Mesenchymal stem cell (in vitro differentiated cells and primary cell): ENCODE measurements at regions not wholly inside any gene's neighbourhood (a gene's known extent, or its start where the extent isn't known, plus 50 kb on each side); places are given as distances from the start of the nearest gene placed in this dataset.
"Not testable (repeated sequence)": the region's sequence is repeated elsewhere in the genome, so short reads cannot be mapped to it uniquely, and the experiment has no call there.

Source experiments
- DNase-seq: peaks from one replicate; pipeline ENCODE4 v3.0.0-alpha.2; 2013
- H2AFZ ChIP-seq: one replicate; pipeline ENCODE4 v1.6.1; 2013; ENCODE audit warnings: low read depth, mild to moderate bottlenecking, control low read depth, inconsistent platforms, low read length, moderate library complexity
- H2AK5ac ChIP-seq: 2 replicates; pipeline ENCODE4 v1.6.1; 2013; ENCODE audit warnings: low read length, moderate library complexity, mild to moderate bottlenecking, inconsistent platforms; ENCODE audit not compliant: severe bottlenecking
- H2BK120ac ChIP-seq: one replicate; pipeline ENCODE4 v1.6.1; 2013; ENCODE audit warnings: low read depth, mild to moderate bottlenecking, inconsistent platforms, low read length, moderate library complexity
- H2BK12ac ChIP-seq, 2 experiments: one replicate each; pipeline ENCODE4 v1.6.1; 2013; ENCODE audit warnings: inconsistent platforms in 2 of 2, low read length in 2 of 2, mild to moderate bottlenecking in 2 of 2, moderate library complexity in 2 of 2, control low read depth in 1 of 2
- H2BK15ac ChIP-seq: one replicate; pipeline ENCODE4 v1.6.1; 2013; ENCODE audit warnings: mild to moderate bottlenecking, low read depth, inconsistent platforms; ENCODE audit not compliant: poor library complexity, severe bottlenecking
- H2BK5ac ChIP-seq: 2 replicates; pipeline ENCODE4 v1.6.1; 2013; ENCODE audit warnings: low read depth, mild to moderate bottlenecking, low read length, control low read depth, inconsistent platforms; ENCODE audit not compliant: poor library complexity, severe bottlenecking
- H3K14ac ChIP-seq, 2 experiments: one replicate each; pipeline ENCODE4 v1.6.1; 2013; ENCODE audit warnings: inconsistent platforms in 2 of 2, low read length in 2 of 2, control low read depth in 1 of 2, mild to moderate bottlenecking in 1 of 2, moderate library complexity in 1 of 2
- H3K18ac ChIP-seq, 2 experiments: one replicate each; pipeline ENCODE4 v1.6.1; 2013; ENCODE audit warnings: inconsistent platforms in 2 of 2, low read length in 2 of 2, control low read depth in 1 of 2, low read depth in 1 of 2, mild to moderate bottlenecking in 1 of 2
- H3K23ac ChIP-seq, 2 experiments: one replicate each; pipeline ENCODE4 v1.6.1; 2013; ENCODE audit warnings: inconsistent platforms in 2 of 2, low read length in 2 of 2, mild to moderate bottlenecking in 2 of 2, moderate library complexity in 2 of 2, control low read depth in 1 of 2
- H3K27ac ChIP-seq: 2 replicates; pipeline ENCODE4 v1.5.1; 2013; ENCODE audit warnings: mild to moderate bottlenecking, moderate library complexity, low read length, control low read depth, inconsistent platforms; ENCODE audit not compliant: poor library complexity, severe bottlenecking
- H3K27me3 ChIP-seq, 2 experiments: 2 replicates each; pipeline versions ENCODE4 v1.6.1 to v1.7.0; 2013; ENCODE audit warnings: low read length in 2 of 2, mild to moderate bottlenecking in 2 of 2, moderate library complexity in 2 of 2, control low read depth in 1 of 2, inconsistent platforms in 1 of 2; ENCODE audit not compliant: control insufficient read depth in 1 of 2, insufficient read depth in 1 of 2
- H3K36me3 ChIP-seq, 2 experiments: 2 replicates each; pipeline versions ENCODE4 v1.6.1 to v1.7.0; 2013; ENCODE audit warnings: low read length in 2 of 2, control low read depth in 1 of 2, inconsistent platforms in 1 of 2, low read depth in 1 of 2, mild to moderate bottlenecking in 1 of 2; ENCODE audit not compliant: insufficient read depth in 2 of 2, control insufficient read depth in 1 of 2
- H3K4ac ChIP-seq, 2 experiments: one replicate each; pipeline ENCODE4 v1.6.1; 2013; ENCODE audit warnings: inconsistent platforms in 2 of 2, low read length in 2 of 2, mild to moderate bottlenecking in 2 of 2, moderate library complexity in 2 of 2, control low read depth in 1 of 2, low read depth in 1 of 2
- H3K4me1 ChIP-seq: 2 replicates; pipeline ENCODE4 v1.6.1; 2013; ENCODE audit warnings: low read depth, low read length, control low read depth; ENCODE audit not compliant: control insufficient read depth, insufficient read depth
- H3K4me2 ChIP-seq: 2 replicates; pipeline ENCODE4 v1.6.1; 2013; ENCODE audit warnings: low read length, mild to moderate bottlenecking, inconsistent platforms; ENCODE audit not compliant: poor library complexity, severe bottlenecking
- H3K4me3 ChIP-seq, 2 experiments: 2 replicates each; pipeline versions ENCODE4 v1.5.1 to v1.7.0; 2013; ENCODE audit warnings: low read length in 2 of 2, mild to moderate bottlenecking in 2 of 2, control low read depth in 1 of 2, low read depth in 1 of 2; ENCODE audit not compliant: insufficient read depth in 1 of 2
- H3K79me1 ChIP-seq: replicated peaks from 2 replicates; pipeline ENCODE4 v1.6.1; 2013; ENCODE audit warnings: mild to moderate bottlenecking, control low read depth, low read length, inconsistent platforms; ENCODE audit not compliant: poor library complexity, severe bottlenecking
- H3K9ac ChIP-seq: 2 replicates; pipeline ENCODE4 v1.7.0; 2013; ENCODE audit warnings: mild to moderate bottlenecking, low read length, moderate library complexity
- H3K9me3 ChIP-seq: 2 replicates; pipeline ENCODE4 v1.7.0; 2013; ENCODE audit warnings: mild to moderate bottlenecking, low read length; ENCODE audit not compliant: control insufficient read depth
- H4K8ac ChIP-seq: one replicate; pipeline ENCODE4 v1.6.1; 2013; ENCODE audit warnings: inconsistent platforms, mild to moderate bottlenecking, low read length, moderate library complexity
- H4K91ac ChIP-seq: one replicate; pipeline ENCODE4 v1.6.1; 2013; ENCODE audit warnings: mild to moderate bottlenecking, low read length, inconsistent platforms
- WGBS: methylation state at CpG from one replicate; pipeline ENCODE4 v1.1.7; 2013; ENCODE audit warnings: mixed read lengths; 5-methylcytosine and 5-hydroxymethylcytosine counted together

DNA sequence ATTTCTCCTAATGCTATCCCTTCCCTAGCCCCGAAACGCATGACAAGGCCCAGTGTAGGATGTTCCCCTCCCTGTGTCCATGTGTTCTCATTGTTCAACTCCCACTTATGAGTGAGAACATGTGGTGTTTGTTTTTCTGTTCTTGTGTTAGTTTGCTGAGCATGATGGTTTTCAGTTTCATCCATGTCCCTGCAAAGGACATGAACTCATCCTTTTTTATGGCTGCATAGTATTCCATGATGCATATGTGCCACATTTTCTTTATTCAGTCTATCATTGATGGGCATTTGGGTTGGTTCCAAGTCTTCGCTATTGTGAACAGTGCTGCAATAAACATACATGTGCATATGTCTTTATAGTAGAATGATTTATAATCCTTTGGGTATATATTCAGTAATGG lies 490.3 kb downstream of the KLHL4 start:
- WGBS = no CpG with 5 or more reads among the region's 3 CpGs

DNA sequence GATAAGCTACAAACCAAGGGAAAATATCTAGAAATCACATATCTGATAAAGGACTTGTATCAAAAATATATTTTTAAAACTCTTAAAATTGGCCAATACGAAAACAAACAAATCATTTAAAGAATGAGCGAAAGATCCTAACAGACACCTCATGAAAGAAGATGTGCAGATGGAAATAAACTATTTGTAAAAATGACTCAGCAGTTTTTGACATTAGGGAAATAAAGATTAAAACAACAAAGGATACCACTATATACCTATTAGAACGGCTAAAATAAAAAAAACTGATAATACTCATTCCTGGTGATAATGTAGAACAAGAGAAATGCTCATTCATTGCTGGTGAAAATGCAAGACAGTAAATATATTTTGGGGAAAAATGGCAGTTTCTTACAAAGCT lies 506.4 kb downstream of the KLHL4 start:
- Histone ChIP-seq H4K91ac (no peak overlapping the region), H3K36me3 (no peaks in the 10 kb centered on the region), H3K14ac (no peak overlapping the region), H3K4ac (no peak overlapping the region), H3K23ac (no peak overlapping the region), H2BK12ac (no peak overlapping the region), H3K9ac (no peak overlapping the region), H3K27me3 (no peaks in the 10 kb centered on the region), H3K4me3 (no peak overlapping the region), H3K79me1 (no peaks in the 10 kb centered on the region), H3K27ac (no peak overlapping the region), H3K4me1 (no peaks in the 10 kb centered on the region), H3K4me2 (no peak overlapping the region), H2AFZ (no peak overlapping the region), H2BK120ac (no peak overlapping the region), H4K8ac (no peak overlapping the region), H2BK15ac (no peak overlapping the region), H3K18ac (no peak overlapping the region), H2BK5ac (no peak overlapping the region), H3K9me3 (peaks cover 9% of the 10 kb centered on the region), H2AK5ac (no peak overlapping the region)
- no CpG with 5 or more reads among the region's 3 CpGs for WGBS
- no peak for DNase-seq

More for the DNA sequence above, 490.3 kb downstream of the KLHL4 start:
- not testable (repeated sequence) for H3K27ac ChIP-seq, H3K4me2 ChIP-seq, H3K23ac ChIP-seq, H2BK120ac ChIP-seq, H2AK5ac ChIP-seq, H2AFZ ChIP-seq, H3K36me3 ChIP-seq, H4K8ac ChIP-seq, H2BK15ac ChIP-seq, H4K91ac ChIP-seq, H3K27me3 ChIP-seq, H2BK5ac ChIP-seq, H3K14ac ChIP-seq, H3K4me3 ChIP-seq, DNase-seq, H3K4ac ChIP-seq, H2BK12ac ChIP-seq, H3K9ac ChIP-seq, H3K4me1 ChIP-seq, H3K18ac ChIP-seq, H3K79me1 ChIP-seq
- H3K9me3 ChIP-seq = peaks cover 13% of the 10 kb centered on the region

DNA sequence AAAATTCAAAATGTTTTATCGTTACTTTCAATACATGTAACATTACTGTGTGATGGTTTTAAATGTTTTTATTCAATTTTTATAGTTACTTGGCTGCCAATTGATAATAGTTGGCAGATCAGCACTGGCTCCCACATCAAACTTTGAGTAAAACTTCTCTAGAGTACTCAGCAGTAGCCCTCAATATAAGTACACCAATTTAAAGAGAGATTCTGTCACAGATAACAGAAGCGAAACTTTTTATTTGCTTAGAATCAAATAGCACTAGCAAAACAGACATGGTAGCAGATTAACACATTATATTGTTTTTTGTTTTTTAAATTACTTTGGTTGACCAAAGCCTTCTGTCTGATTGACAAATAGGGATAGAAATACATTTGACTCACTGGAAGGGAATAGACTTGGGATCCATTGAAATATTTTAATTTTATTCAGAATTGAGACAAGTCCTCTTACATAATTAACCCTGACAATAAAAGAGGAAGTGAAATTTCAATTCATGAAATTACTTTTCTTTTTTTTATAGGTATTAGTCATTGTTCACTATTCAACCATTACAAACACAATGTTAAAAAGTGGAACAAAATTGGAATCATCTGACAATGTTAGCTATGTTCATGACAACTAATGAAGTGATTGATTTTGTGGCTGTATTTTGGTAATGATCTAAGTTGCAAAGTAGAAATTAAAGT lies 554.9 kb downstream of the KLHL4 start:
- H3K36me3 ChIP-seq = no peaks in the 10 kb centered on the region
- no peaks in the 10 kb centered on the region for H3K79me1 ChIP-seq
- no peak overlapping the region for H3K27ac ChIP-seq
- no peak overlapping the region for H2BK120ac ChIP-seq
- H2BK12ac ChIP-seq = no peak overlapping the region
- no peak overlapping the region for H3K9ac ChIP-seq
- DNase-seq = no peak
- no CpG with 5 or more reads among the region's 2 CpGs for WGBS
- H3K4me1 ChIP-seq = no peaks in the 10 kb centered on the region
- no peak overlapping the region for H2BK15ac ChIP-seq
- H2AFZ ChIP-seq = no peak overlapping the region
- H3K14ac ChIP-seq = no peak overlapping the region
- H3K23ac ChIP-seq = no peak overlapping the region
- peaks cover 4% of the 10 kb centered on the region for H3K9me3 ChIP-seq
- H4K8ac ChIP-seq = no peak overlapping the region
- H3K4me3 ChIP-seq = no peak overlapping the region
- H2BK5ac ChIP-seq = no peak overlapping the region
- no peak overlapping the region for H3K18ac ChIP-seq
- H3K27me3 ChIP-seq = no peaks in the 10 kb centered on the region
- H4K91ac ChIP-seq = no peak overlapping the region
- H3K4ac ChIP-seq = no peak overlapping the region
- H2AK5ac ChIP-seq = no peak overlapping the region
- no peak overlapping the region for H3K4me2 ChIP-seq

DNA sequence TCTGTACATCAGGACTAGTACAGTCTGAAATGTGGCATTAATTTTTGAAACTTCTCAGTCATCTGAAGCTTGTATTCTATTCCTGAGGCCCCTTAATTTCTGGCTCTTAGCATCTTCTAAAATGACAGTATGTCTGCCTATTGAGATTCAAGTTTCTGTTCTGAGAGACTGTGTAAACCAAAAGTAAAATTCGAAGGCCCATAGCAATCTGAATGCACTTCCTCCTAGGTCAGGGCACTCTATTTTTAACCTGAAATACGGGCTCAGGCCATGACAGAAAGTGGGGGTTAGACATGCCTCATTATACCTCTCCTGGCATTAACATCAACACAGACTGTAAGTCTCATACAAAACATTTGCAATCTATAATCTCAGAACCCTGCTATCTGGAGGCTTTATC lies 584.4 kb downstream of the KLHL4 start:
- 43% methylated on average over 2 of the region's 2 CpGs for WGBS

More for the DNA sequence above, 584.4 kb downstream of the KLHL4 start:
- H4K8ac ChIP-seq = no peak overlapping the region
- no peak overlapping the region for H2BK12ac ChIP-seq
- H3K4me2 ChIP-seq = no peak overlapping the region
- H3K4ac ChIP-seq = no peak overlapping the region
- no peak overlapping the region for H2AK5ac ChIP-seq
- H3K27me3 ChIP-seq = no peaks in the 10 kb centered on the region
- no peaks in the 10 kb centered on the region for H3K4me1 ChIP-seq
- H3K14ac ChIP-seq = no peak overlapping the region
- no peak overlapping the region for H2BK5ac ChIP-seq
- H2BK15ac ChIP-seq = no peak overlapping the region
- H3K79me1 ChIP-seq = no peaks in the 10 kb centered on the region
- no peaks in the 10 kb centered on the region for H3K36me3 ChIP-seq
- DNase-seq = no peak
- H3K9me3 ChIP-seq = no peaks in the 10 kb centered on the region
- H2AFZ ChIP-seq = no peak overlapping the region
- no peak overlapping the region for H3K4me3 ChIP-seq
- H3K23ac ChIP-seq = no peak overlapping the region
- H3K9ac ChIP-seq = no peak overlapping the region
- H3K27ac ChIP-seq = no peak overlapping the region
- no peak overlapping the region for H3K18ac ChIP-seq
- no peak overlapping the region for H2BK120ac ChIP-seq
- H4K91ac ChIP-seq = no peak overlapping the region
